ENCODE measurements at regions not wholly inside any gene's neighbourhood (a gene's known extent, or its start where the extent isn't known, plus 50 kb on each side); places are given as distances from the start of the nearest gene placed in this dataset.
"Not testable (repeated sequence)": the region's sequence is repeated elsewhere in the genome, so short reads cannot be mapped to it uniquely, and the experiment has no call there.

- no peaks in the 10 kb centered on the region for H3K36me3 Mint-ChIP-seq (ENCODE audit: low read depth)
- no peak for ATAC-seq (replicated peaks)
- peaks cover 42% of the 10 kb centered on the region for H3K27me3 Mint-ChIP-seq
- peaks cover 25% of the 10 kb centered on the region for H3K9me3 Mint-ChIP-seq
- no peak overlapping the region for H3K27ac Mint-ChIP-seq
- no peaks in the 10 kb centered on the region for H3K4me1 Mint-ChIP-seq
- no peak overlapping the region for H3K4me3 Mint-ChIP-seq
These were observed 100.1 kb upstream of the UNC5B start for GRCh38 chr10:71112138-71112785.

- H3K27ac Mint-ChIP-seq, result no peak overlapping the region
These were observed 95.9 kb upstream of the UNC5B start for GRCh38 chr10:71116426-71116825.

GRCh38 chr10:71117589-71117988, 94.8 kb upstream of the UNC5B start:
- Mint-ChIP-seq H3K9me3 (peaks cover 44% of the 10 kb centered on the region), H3K27me3 (peaks cover 41% of the 10 kb centered on the region)
- H3K27ac Mint-ChIP-seq; H3K4me1 Mint-ChIP-seq; H3K4me3 Mint-ChIP-seq; H3K36me3 Mint-ChIP-seq (ENCODE audit: low read depth); ATAC-seq (replicated peaks): not testable (repeated sequence)

More at GRCh38 chr10:71116426-71116825, 95.9 kb upstream of the UNC5B start:
- H3K4me3 Mint-ChIP-seq, result no peak overlapping the region
- peaks cover 38% of the 10 kb centered on the region for H3K27me3 Mint-ChIP-seq
- no peak for ATAC-seq (replicated peaks)
- no peaks in the 10 kb centered on the region for H3K36me3 Mint-ChIP-seq (ENCODE audit: low read depth)
- peaks cover 41% of the 10 kb centered on the region for H3K9me3 Mint-ChIP-seq
- no peaks in the 10 kb centered on the region for H3K4me1 Mint-ChIP-seq

GRCh38 chr10:71123023-71123422, 89.3 kb upstream of the UNC5B start:
- no peak overlapping the region for H3K4me3 Mint-ChIP-seq
- H3K36me3 Mint-ChIP-seq (ENCODE audit: low read depth), result no peaks in the 10 kb centered on the region
- peaks cover 49% of the 10 kb centered on the region for H3K27me3 Mint-ChIP-seq
- no peaks in the 10 kb centered on the region for H3K4me1 Mint-ChIP-seq
- peaks cover 25% of the 10 kb centered on the region for H3K9me3 Mint-ChIP-seq
- no peak overlapping the region for H3K27ac Mint-ChIP-seq
- ATAC-seq (replicated peaks), result no peak

- no peaks in the 10 kb centered on the region for H3K36me3 Mint-ChIP-seq (ENCODE audit: low read depth)
These were observed 87.2 kb upstream of the UNC5B start for GRCh38 chr10:71124921-71125748.

GRCh38 chr10:71125749-71126107, 86.6 kb upstream of the UNC5B start:
- no peak for ATAC-seq (replicated peaks)
- Mint-ChIP-seq H3K4me3 (no peak overlapping the region), H3K27me3 (peaks cover 41% of the 10 kb centered on the region), H3K36me3 (ENCODE audit: low read depth) (no peaks in the 10 kb centered on the region), H3K4me1 (no peaks in the 10 kb centered on the region), H3K27ac (no peak overlapping the region), H3K9me3 (peaks cover 11% of the 10 kb centered on the region)

More at GRCh38 chr10:71124921-71125748, 87.2 kb upstream of the UNC5B start:
- Mint-ChIP-seq H3K4me1 (no peaks in the 10 kb centered on the region), H3K27me3 (peaks cover 43% of the 10 kb centered on the region), H3K27ac (no peak overlapping the region), H3K4me3 (no peak overlapping the region), H3K9me3 (peaks cover 17% of the 10 kb centered on the region)
- ATAC-seq (replicated peaks), result no peak

- no peaks in the 10 kb centered on the region for H3K36me3 Mint-ChIP-seq (ENCODE audit: low read depth)
- H3K27ac Mint-ChIP-seq, result no peak overlapping the region
- no peak for ATAC-seq (replicated peaks)
- H3K4me3 Mint-ChIP-seq, result no peak overlapping the region
- peaks cover 37% of the 10 kb centered on the region for H3K27me3 Mint-ChIP-seq
- H3K4me1 Mint-ChIP-seq, result no peaks in the 10 kb centered on the region
- peaks cover 8% of the 10 kb centered on the region for H3K9me3 Mint-ChIP-seq
These were observed 85.9 kb upstream of the UNC5B start for GRCh38 chr10:71126432-71126831.

GRCh38 chr10:71127104-71127503, 85.3 kb upstream of the UNC5B start:
- Mint-ChIP-seq H3K9me3 (peaks cover 5% of the 10 kb centered on the region), H3K27me3 (peaks cover 33% of the 10 kb centered on the region)

GRCh38 chr10:71127773-71128172, 84.6 kb upstream of the UNC5B start:
- ATAC-seq (replicated peaks), result no peak

More at GRCh38 chr10:71127104-71127503, 85.3 kb upstream of the UNC5B start:
- H3K27ac Mint-ChIP-seq, result no peak overlapping the region
- H3K36me3 Mint-ChIP-seq (ENCODE audit: low read depth), result no peaks in the 10 kb centered on the region
- ATAC-seq (replicated peaks), result no peak
- no peaks in the 10 kb centered on the region for H3K4me1 Mint-ChIP-seq
- no peak overlapping the region for H3K4me3 Mint-ChIP-seq

GRCh38 chr10:71128311-71128980, 83.9 kb upstream of the UNC5B start:
- Mint-ChIP-seq H3K27me3 (peaks cover 28% of the 10 kb centered on the region), H3K4me3 (no peak overlapping the region), H3K36me3 (ENCODE audit: low read depth) (no peaks in the 10 kb centered on the region), H3K9me3 (no peaks in the 10 kb centered on the region), H3K27ac (no peak overlapping the region), H3K4me1 (no peaks in the 10 kb centered on the region)
- ATAC-seq (replicated peaks), result no peak

More at GRCh38 chr10:71127773-71128172, 84.6 kb upstream of the UNC5B start:
- Mint-ChIP-seq H3K27ac (no peak overlapping the region), H3K36me3 (ENCODE audit: low read depth) (no peaks in the 10 kb centered on the region), H3K4me3 (no peak overlapping the region), H3K9me3 (no peaks in the 10 kb centered on the region), H3K4me1 (no peaks in the 10 kb centered on the region), H3K27me3 (peaks cover 32% of the 10 kb centered on the region)

- H3K27me3 Mint-ChIP-seq, result peaks cover 18% of the 10 kb centered on the region
- ATAC-seq (replicated peaks), result no peak
- no peak overlapping the region for H3K4me3 Mint-ChIP-seq
These were observed 81.3 kb upstream of the UNC5B start for GRCh38 chr10:71131096-71131495.

GRCh38 chr10:71131508-71132088, 80.8 kb upstream of the UNC5B start:
- Mint-ChIP-seq H3K36me3 (ENCODE audit: low read depth) (no peaks in the 10 kb centered on the region), H3K27ac (no peak overlapping the region), H3K4me1 (no peaks in the 10 kb centered on the region), H3K4me3 (no peak overlapping the region), H3K9me3 (no peaks in the 10 kb centered on the region), H3K27me3 (peaks cover 20% of the 10 kb centered on the region)
- ATAC-seq (replicated peaks), result no peak

More at GRCh38 chr10:71131096-71131495, 81.3 kb upstream of the UNC5B start:
- no peak overlapping the region for H3K27ac Mint-ChIP-seq
- H3K36me3 Mint-ChIP-seq (ENCODE audit: low read depth), result no peaks in the 10 kb centered on the region
- no peaks in the 10 kb centered on the region for H3K4me1 Mint-ChIP-seq
- no peaks in the 10 kb centered on the region for H3K9me3 Mint-ChIP-seq

GRCh38 chr10:71132321-71132810, 80.0 kb upstream of the UNC5B start:
- peaks cover 20% of the 10 kb centered on the region for H3K27me3 Mint-ChIP-seq
- no peak for ATAC-seq (replicated peaks)

More at GRCh38 chr10:71132321-71132810, 80.0 kb upstream of the UNC5B start:
- H3K4me1 Mint-ChIP-seq, result no peaks in the 10 kb centered on the region
- no peaks in the 10 kb centered on the region for H3K36me3 Mint-ChIP-seq (ENCODE audit: low read depth)
- no peaks in the 10 kb centered on the region for H3K9me3 Mint-ChIP-seq
- no peak overlapping the region for H3K4me3 Mint-ChIP-seq
- H3K27ac Mint-ChIP-seq, result no peak overlapping the region
